Right lobe of liver (tissue), 6 donors: ENCODE measurements at regions not wholly inside any gene's neighbourhood (a gene's known extent, or its start where the extent isn't known, plus 50 kb on each side); places are given as distances from the start of the nearest gene placed in this dataset.

ENCODE experiments used
- ATAC-seq, 4 donors: fragments of 200-7000 bp; cut with Tn5 transposase; one replicate each; pipeline ENCODE4 v1.9.1; 2020; ENCODE audit warnings: mild to moderate bottlenecking in 4 of 4, moderate library complexity in 4 of 4
- DNase-seq, 3 donors: peaks; one replicate each; pipeline ENCODE4 v3.0.0-alpha.2; 2020
- H3K27ac ChIP-seq, 3 donors: fragments of 200-600 bp; one replicate each; pipeline ENCODE4 v1.8.0; 2022
- H3K27me3 ChIP-seq, 2 donors: fragments of 200-600 bp; one replicate each; pipeline ENCODE4 v1.8.0; 2022
- H3K36me3 ChIP-seq, 4 donors: fragments of 200-600 bp; sonication (generic) in 1 of 4; one replicate each; pipeline versions ENCODE4 v1.5.1 to v1.8.0; 2017 to 2022; ENCODE audit warnings: control low read depth in 1 of 4
- H3K4me1 ChIP-seq, 4 donors: fragments of 200-600 bp; sonication (generic) in 1 of 4; one replicate each; pipeline versions ENCODE4 v1.5.1 to v1.8.0; 2017 to 2022; ENCODE audit warnings: control low read depth in 1 of 4
- H3K4me3 ChIP-seq, 3 donors: fragments of 200-600 bp; one replicate each; pipeline ENCODE4 v1.8.0; 2022
- H3K9me3 ChIP-seq, 4 donors: fragments of 200-600 bp; sonication (generic) in 1 of 4; one replicate each; pipeline versions ENCODE4 v1.5.1 to v1.8.0; 2017 to 2022; ENCODE audit warnings: control low read depth in 1 of 4
- CTCF ChIP-seq, 4 donors: fragments of 200-600 bp in 3 of 4; fragments of 450-650 bp in 1 of 4; IDR thresholded peaks; one replicate each; pipeline versions ENCODE4 v1.5.1 to v1.8.0; 2016 to 2022; ENCODE audit warnings: antibody characterized with exemption in 4 of 4, mild to moderate bottlenecking in 2 of 4
- POLR2A ChIP-seq: fragments of 450-650 bp; IDR thresholded peaks from one replicate; pipeline ENCODE4 v1.6.1; 2017; ENCODE audit warnings: antibody characterized with exemption, mild to moderate bottlenecking
- WGBS: methylation state at CpG from one replicate; pipeline ENCODE4 v1.1.6; 2018; ENCODE audit warnings: low coverage, low lambda C conversion rate; ENCODE audit not compliant: insufficient coverage; ENCODE audit errors: missing lambda C conversion rate; 5-methylcytosine and 5-hydroxymethylcytosine counted together
- intact Hi-C, 2 donors: fragments of 100-400 bp; cut with DNase I; formaldehyde crosslinking; loops; one replicate each; pipeline versions ENCODE4 v1.11.2 to v1.14.1; 2022
- small RNA-seq, 2 experiments: library from RNA; depleted of rRNA; stranded (forward); fragments of <200 nt; gene quantifications; one replicate each; pipeline ENCODE3, GENCODE V24; 2016
- donor health status: DM: no; HTN: yes; CAD: no.
- donor health status: DM: no; HTN: no; CAD: no.
- donor health status: DM: no; HTN: no; CAD: no.
- donor health status: DM: no; HTN: yes; CAD: no.
- donor health status: DM: no; HTN: yes; CAD: no.

DNA sequence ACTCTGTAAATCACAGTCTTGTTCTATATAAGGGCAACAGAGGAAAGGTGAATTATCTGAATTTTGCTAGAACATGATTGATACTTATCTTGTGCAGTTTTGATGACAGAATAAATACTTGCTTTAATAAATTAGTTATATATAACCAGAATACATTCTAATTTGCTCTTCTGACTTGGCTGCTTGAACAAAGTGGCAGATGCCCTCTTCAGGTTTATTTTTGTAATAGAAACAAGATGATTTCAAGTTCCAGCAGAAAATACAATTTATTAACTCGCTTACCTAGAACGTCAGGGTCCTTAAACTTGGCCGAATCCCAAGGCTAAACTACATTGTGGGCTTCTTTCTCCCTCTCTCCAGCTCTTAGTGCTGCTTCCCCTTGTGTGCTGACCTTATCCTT is 57.6 kb upstream of the SSTR1 start:
- TF ChIP-seq CTCF (IDR thresholded peaks at IDR 0.05): no peak
- TF ChIP-seq POLR2A: no peak
- no peaks in the 10 kb centered on the region for H3K36me3 ChIP-seq
- ATAC-seq (no peak), DNase-seq (no peak)
- intact Hi-C loops: no loop called here
- no peaks in the 10 kb centered on the region for H3K4me1 ChIP-seq
- 70% methylated on average over 3 of the region's 3 CpGs for WGBS
- no peak overlapping the region for H3K4me3 ChIP-seq
- no peaks in the 10 kb centered on the region for H3K27me3 ChIP-seq
- no peak overlapping the region for H3K27ac ChIP-seq
- H3K9me3 ChIP-seq: no peaks in the 10 kb centered on the region

Small RNAs in the stretch of these regions (small RNA-seq; reads per million reads assigned to genes)
- gene RF00406 (0 to 1.9 reads per million in 2 experiments), gene RNU6-1277P (0 reads per million in 2 experiments)
